GM19328 (cell line): ENCODE measurements at regions not wholly inside any gene's neighbourhood (a gene's known extent, or its start where the extent isn't known, plus 50 kb on each side); places are given as distances from the start of the nearest gene placed in this dataset.
"Not testable (repeated sequence)": the region's sequence is repeated elsewhere in the genome, so short reads cannot be mapped to it uniquely, and the experiment has no call there.

ENCODE experiments used
- ATAC-seq: cut with Tn5 transposase; IDR thresholded peaks from one replicate; pipeline ENCODE4 v1.9.1; 2021; ENCODE audit warnings: mild to moderate bottlenecking, moderate library complexity; ENCODE audit not compliant: unreplicated experiment

GRCh38 chr4:167802463-167803212 lies 289.7 kb upstream of the ANXA10 start:
- ATAC-seq: no peak

- no peak for ATAC-seq
These were observed 280.4 kb upstream of the ANXA10 start for GRCh38 chr4:167811958-167812357.

GRCh38 chr4:167826281-167826680 lies 266.1 kb upstream of the ANXA10 start:
- ATAC-seq: no peak

GRCh38 chr4:167831855-167832254 lies 260.5 kb upstream of the ANXA10 start:
- no peak for ATAC-seq

DNA sequence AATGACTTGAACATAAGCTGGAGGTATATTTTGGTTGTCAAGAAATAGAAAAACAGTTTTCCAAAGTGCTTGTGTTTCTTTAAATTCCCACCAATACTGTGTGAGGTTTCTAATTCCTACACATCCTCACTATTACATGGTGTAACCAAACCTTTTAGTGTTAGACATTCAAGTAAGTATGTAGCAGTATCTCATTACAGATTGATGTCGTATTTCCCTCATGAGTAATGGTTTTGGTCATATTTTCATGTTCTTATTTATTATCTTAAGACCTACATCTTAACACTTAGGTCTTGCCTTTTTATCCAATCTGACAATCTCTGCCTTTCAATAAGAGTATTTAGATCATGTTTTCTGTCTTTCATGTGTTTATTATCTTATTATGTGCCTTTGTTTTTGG lies 253.7 kb upstream of the ANXA10 start:
- no peak for ATAC-seq

DNA sequence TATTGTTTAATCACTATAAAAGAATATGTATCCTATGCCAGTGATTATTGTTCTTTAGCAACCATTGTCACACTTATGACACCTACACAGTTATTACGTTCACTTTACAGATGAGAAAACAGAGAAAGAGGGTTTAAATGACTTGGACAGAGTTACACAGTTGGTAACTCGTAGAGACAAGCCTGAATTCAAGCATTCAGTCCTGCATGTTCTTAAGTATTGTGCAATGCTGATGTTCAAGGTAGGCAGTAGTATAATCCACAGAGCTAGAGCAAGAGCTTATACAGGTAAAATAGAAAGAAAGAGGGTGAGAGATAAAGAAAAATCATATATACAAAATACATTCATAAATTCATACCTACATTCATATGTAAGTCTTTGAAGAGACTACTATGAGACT lies 249.8 kb upstream of the ANXA10 start:
- ATAC-seq: no peak

- ATAC-seq: no peak
These were observed 237.5 kb upstream of the ANXA10 start for GRCh38 chr4:167854881-167855280.

DNA sequence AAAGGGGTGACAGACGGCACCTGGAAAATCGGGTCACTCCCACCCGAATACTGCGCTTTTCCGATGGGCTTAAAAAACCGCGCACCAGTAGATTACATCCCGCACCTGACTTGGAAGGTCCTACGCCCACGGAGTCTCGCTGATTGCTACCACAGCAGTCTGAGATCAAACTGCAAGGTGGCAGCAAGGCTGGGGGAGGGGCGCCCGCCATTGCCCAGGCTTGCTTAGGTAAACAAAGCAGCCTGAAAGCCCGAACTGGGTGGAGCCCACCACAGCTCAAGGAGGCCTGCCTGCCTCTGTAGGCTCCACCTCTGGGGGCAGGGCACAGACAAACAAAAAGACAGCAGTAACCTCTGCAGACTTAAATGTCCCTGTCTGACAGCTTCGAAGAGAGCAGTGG lies 234.2 kb upstream of the ANXA10 start:
- ATAC-seq: not testable (repeated sequence)

DNA sequence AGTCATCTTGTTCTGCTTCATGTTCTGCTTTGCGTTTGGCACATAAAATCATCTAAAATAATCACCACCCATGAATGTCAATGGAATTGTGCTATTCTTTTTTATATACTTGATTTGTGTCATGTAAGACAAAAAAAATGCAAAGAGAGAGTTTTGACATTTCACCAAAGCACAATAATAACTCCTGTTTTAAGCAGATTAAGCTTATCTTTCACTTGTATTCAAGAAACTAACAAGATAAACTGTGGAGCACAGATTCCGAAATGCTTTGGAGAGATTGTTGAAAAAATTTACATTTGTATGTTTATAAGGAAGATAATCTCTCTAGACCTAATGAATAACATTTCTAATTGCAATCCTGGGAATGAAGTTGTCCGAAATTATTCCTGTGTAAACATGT lies 225.1 kb upstream of the ANXA10 start:
- no peak for ATAC-seq

DNA sequence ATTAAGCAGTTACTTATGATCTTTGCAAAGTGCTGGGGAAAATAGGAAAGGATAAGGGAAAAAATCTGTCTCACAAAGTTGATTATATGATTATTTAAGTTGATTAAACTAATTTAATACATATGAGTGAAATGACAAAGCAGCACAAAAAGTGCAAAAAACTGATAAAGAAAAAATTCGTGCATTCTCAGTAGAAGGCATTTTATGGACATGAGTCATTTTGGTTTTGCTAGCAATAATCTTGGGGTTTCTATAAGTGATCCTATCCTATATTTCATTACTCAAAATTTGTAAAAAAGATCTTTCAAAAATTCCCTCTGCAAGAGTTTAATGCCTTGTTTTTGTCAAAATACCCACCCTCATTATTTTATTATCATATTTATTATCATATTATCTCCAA lies 224.2 kb upstream of the ANXA10 start:
- no peak for ATAC-seq

GRCh38 chr4:167873496-167873895 lies 218.8 kb upstream of the ANXA10 start:
- ATAC-seq: no peak

- not testable (repeated sequence) for ATAC-seq
These were observed 216.2 kb upstream of the ANXA10 start for GRCh38 chr4:167876091-167876490.

GRCh38 chr4:167877826-167878225 lies 214.5 kb upstream of the ANXA10 start:
- ATAC-seq: not testable (repeated sequence)

DNA sequence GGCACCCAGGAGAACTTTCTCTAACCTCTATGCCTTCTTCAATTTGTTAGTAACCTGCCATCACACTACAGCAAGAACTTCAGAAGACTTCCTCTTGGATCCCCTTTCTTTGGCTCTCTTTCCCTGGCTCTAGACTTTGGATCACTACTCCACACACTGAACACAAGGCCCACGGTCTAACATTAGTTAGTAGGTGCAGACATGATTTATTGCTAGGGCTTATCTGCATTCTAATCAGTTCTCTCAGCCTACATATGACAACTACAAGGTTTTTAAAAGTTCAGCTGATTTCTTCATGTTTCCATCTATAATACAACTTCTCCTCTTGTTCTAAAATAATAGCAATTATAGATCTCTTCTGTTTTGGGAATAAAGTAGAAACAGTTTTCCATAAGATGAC lies 209.1 kb upstream of the ANXA10 start:
- no peak for ATAC-seq

DNA sequence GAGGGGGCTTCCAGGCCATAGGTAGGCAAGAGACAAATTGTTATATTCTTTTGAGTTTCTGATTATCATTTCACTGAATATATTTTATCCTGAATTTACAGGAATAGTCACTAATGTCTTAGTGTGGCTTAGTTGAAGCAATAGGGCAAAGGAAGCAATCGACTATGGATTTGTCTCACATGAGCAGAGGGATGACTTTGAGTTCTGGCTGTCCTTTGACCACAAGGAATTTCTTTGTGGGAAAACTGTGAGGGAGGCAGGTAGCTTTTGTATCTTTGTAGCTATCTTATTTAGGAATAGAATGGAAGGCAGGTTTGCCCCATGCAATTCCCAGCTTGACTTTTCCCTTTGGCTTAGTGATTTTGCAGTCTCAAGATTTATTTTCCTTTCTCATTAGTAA lies 207.3 kb upstream of the ANXA10 start:
- ATAC-seq: no peak

DNA sequence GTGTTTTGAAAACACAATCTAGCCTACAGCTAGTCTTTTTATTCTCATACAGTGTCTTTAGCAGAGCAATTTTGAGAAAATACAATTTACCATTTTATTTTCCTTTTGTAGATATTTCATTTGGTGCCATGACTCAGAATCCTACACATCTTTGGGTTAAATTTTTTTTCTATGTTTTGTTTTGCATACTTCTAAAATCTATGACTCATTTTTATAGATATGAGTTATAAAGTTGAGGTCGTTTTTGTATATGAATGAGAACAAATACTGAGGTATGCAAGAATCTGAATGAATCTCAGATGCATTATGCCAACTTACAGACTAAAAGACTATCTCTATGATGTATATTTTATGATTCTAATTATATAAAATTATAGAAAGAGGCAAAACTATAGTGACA lies 206.5 kb upstream of the ANXA10 start:
- no peak for ATAC-seq

GRCh38 chr4:167887726-167888125 lies 204.6 kb upstream of the ANXA10 start:
- no peak for ATAC-seq

- no peak for ATAC-seq
These were observed 202.1 kb upstream of the ANXA10 start for GRCh38 chr4:167890226-167890625.

DNA sequence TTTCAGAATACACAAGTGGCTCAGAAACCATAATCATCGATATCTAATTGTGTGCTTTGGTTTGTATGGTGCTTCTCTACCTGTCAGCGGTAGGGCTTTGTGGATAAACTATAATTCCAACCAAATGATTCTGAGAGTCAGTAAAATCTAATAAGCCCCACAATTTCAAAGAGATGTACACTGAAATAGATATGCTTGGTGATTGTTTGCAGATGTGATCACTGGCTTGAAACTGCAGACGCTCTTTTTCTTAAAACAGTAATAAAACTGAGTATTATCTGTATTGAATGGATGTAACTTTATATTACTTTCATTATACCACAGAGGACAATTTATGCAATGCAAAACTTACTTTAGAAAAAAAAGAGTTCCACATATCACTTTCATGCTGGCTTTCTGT lies 198.8 kb upstream of the ANXA10 start:
- no peak for ATAC-seq

GRCh38 chr4:167896260-167896659 lies 196.1 kb upstream of the ANXA10 start:
- not testable (repeated sequence) for ATAC-seq

DNA sequence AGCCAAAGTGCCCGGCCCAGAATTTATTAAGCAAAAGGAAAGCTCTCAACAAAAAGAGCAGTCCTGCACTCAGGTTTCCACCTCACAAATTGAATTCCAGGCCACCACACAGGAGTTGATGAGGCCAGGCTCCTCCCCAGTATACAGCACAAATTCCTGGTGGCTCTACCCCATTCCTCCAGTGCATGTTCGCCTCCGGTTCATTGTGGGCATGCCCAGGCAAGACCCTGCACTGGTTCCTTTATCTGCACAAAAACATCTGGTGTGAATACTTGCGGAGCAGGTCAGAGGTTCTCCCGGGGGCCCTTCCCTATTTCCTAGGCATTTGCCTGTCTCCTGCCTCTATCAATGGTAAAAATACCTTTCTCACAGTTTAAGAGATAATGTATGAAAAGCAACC lies 195.2 kb upstream of the ANXA10 start:
- ATAC-seq: no peak

DNA sequence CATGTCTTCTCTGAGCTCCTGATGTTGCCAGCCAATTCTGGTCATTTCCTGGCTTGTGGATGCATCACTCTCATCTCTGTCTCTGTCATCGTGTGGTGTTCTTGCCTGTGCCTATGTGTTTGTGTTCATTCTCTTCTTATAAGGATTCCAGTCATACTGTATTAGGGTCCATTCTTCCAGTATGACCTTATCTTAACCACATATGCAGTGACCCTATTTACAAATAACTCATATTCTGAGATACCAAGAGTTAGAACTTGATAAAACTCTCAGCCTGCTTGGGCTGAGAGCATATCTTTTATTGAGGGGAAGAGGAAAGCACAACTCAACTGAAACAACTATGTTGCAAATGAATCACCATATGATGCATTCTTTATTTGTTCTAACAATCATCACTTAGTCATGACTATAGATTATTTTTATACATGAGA lies 189.0 kb upstream of the ANXA10 start:
- no peak for ATAC-seq

DNA sequence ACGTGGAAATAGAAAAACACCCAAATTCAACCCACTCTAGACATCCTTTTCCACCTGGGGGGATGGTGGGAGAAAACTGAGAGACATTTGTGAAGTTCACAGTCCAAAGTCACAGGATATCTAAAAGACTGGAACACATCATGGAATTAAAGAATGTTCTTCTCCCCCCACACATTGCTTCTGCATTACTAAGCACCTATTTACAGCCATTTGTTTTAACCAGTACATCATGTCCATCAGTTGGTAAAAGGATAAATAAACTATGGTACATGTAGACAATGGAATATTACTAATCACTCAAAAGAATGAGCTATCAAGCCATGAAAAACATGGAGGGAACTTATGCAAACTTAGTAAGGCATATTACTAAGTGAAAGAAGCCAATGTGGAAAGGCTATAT lies 185.5 kb upstream of the ANXA10 start:
- ATAC-seq: no peak
